ENCODE measurements at regions not wholly inside any gene's neighbourhood (a gene's known extent, or its start where the extent isn't known, plus 50 kb on each side); places are given as distances from the start of the nearest gene placed in this dataset.
A peak's percentile ranks its signal among the peaks of the same experiment; 100 is the strongest.

DNA sequence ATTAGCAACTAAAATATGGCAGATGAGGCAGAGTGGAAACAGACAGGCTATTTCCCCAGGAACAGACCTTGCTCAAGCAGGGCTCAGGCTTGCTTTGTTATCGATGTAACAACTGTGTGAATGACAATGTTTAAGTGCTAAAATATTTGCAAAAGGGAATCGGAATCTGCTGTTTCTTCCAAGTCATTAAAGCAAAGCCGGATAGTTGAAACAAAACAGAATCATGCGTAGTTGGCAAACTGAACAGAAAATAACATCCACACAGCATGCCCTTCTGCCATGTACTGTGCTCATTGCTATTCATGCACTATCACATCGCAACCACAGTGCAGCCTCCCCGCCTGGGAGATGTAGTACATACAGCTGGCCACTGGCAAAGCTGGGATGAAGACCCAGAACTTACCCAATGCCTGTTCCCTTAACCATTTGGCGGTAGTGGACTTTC, 799.1 kb downstream of the DIAPH3 start:
- DNase-seq (ENCODE audit: low spot score) (peak; percentile 33), ATAC-seq (peak; percentile 97)
- Mint-ChIP-seq H3K36me3 (no peaks in the 10 kb centered on the region), H3K4me1 (peaks cover 22% of the 10 kb centered on the region), H3K9me3 (no peaks in the 10 kb centered on the region), H3K27ac (no peak overlapping the region), H3K4me3 (no peak overlapping the region), H3K27me3 (ENCODE audit: low read depth) (no peaks in the 10 kb centered on the region)
- ChIA-PET CTCF (no interaction called here), POLR2A (no interaction called here)
- TF ChIP-seq PRDM15 (CRISPR knock-in tag; IDR thresholded peaks at IDR 0.05): no peak
- TF ChIP-seq ZNF512 (CRISPR knock-in tag; IDR thresholded peaks at IDR 0.05; ENCODE audit: borderline replicate concordance): no peak
- TF ChIP-seq ATF6 (CRISPR knock-in tag; IDR thresholded peaks at IDR 0.05): no peak
- TF ChIP-seq ZNF396 (CRISPR knock-in tag; IDR thresholded peaks at IDR 0.05; ENCODE audit: borderline replicate concordance): no peak
- no peak for TF ChIP-seq ATF1 (CRISPR knock-in tag; IDR thresholded peaks at IDR 0.05)
- no peak for TF ChIP-seq SOX15 (CRISPR knock-in tag; IDR thresholded peaks at IDR 0.05)
- TF ChIP-seq RORB (CRISPR knock-in tag; IDR thresholded peaks at IDR 0.05): no peak
- no peak for TF ChIP-seq RELA (CRISPR knock-in tag; IDR thresholded peaks at IDR 0.05; ENCODE audit: borderline replicate concordance)
- no peak for TF ChIP-seq CREM (CRISPR knock-in tag; IDR thresholded peaks at IDR 0.05)

- Mint-ChIP-seq H3K27me3 (ENCODE audit: low read depth) (no peaks in the 10 kb centered on the region), H3K36me3 (no peaks in the 10 kb centered on the region), H3K9me3 (no peaks in the 10 kb centered on the region), H3K27ac (no peak overlapping the region), H3K4me3 (no peak overlapping the region), H3K4me1 (peaks cover 18% of the 10 kb centered on the region)
- ATAC-seq (no peak), DNase-seq (ENCODE audit: low spot score) (no peak)
- ChIA-PET CTCF (no interaction called here), POLR2A (no interaction called here)
- no peak for TF ChIP-seq JAZF1 (CRISPR knock-in tag; IDR thresholded peaks at IDR 0.05)
- TF ChIP-seq RORB (CRISPR knock-in tag; IDR thresholded peaks at IDR 0.05): no peak
- TF ChIP-seq PRRX2 (CRISPR knock-in tag; IDR thresholded peaks at IDR 0.05): no peak
- TF ChIP-seq ZBTB21 (CRISPR knock-in tag; IDR thresholded peaks at IDR 0.05; ENCODE audit: borderline replicate concordance): no peak
- TF ChIP-seq STAT6 (CRISPR knock-in tag; conservative IDR thresholded peaks at IDR 0.05; ENCODE audit: low read depth): no peak
- TF ChIP-seq GTF2I (CRISPR knock-in tag; conservative IDR thresholded peaks at IDR 0.05): no peak
- TF ChIP-seq ZNF671 (CRISPR knock-in tag; IDR thresholded peaks at IDR 0.05): no peak
- TF ChIP-seq, protein P1, sequence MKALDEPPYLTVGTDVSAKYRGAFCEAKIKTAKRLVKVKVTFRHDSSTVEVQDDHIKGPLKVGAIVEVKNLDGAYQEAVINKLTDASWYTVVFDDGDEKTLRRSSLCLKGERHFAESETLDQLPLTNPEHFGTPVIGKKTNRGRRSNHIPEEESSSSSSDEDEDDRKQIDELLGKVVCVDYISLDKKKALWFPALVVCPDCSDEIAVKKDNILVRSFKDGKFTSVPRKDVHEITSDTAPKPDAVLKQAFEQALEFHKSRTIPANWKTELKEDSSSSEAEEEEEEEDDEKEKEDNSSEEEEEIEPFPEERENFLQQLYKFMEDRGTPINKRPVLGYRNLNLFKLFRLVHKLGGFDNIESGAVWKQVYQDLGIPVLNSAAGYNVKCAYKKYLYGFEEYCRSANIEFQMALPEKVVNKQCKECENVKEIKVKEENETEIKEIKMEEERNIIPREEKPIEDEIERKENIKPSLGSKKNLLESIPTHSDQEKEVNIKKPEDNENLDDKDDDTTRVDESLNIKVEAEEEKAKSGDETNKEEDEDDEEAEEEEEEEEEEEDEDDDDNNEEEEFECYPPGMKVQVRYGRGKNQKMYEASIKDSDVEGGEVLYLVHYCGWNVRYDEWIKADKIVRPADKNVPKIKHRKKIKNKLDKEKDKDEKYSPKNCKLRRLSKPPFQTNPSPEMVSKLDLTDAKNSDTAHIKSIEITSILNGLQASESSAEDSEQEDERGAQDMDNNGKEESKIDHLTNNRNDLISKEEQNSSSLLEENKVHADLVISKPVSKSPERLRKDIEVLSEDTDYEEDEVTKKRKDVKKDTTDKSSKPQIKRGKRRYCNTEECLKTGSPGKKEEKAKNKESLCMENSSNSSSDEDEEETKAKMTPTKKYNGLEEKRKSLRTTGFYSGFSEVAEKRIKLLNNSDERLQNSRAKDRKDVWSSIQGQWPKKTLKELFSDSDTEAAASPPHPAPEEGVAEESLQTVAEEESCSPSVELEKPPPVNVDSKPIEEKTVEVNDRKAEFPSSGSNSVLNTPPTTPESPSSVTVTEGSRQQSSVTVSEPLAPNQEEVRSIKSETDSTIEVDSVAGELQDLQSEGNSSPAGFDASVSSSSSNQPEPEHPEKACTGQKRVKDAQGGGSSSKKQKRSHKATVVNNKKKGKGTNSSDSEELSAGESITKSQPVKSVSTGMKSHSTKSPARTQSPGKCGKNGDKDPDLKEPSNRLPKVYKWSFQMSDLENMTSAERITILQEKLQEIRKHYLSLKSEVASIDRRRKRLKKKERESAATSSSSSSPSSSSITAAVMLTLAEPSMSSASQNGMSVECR (CRISPR knock-in tag; IDR thresholded peaks at IDR 0.05; ENCODE audit: borderline replicate concordance): no peak
These were observed 796.3 kb downstream of the DIAPH3 start for GRCh38 chr13:59367467-59367866.

Measured in WTC11 (cell line).